Myocyte (in vitro differentiated cells): ENCODE measurements at regions not wholly inside any gene's neighbourhood (a gene's known extent, or its start where the extent isn't known, plus 50 kb on each side); places are given as distances from the start of the nearest gene placed in this dataset.

Experiments used
- DNase-seq: peaks from one replicate; pipeline ENCODE4 v3.0.0-alpha.2; 2012; ENCODE audit warnings: low read depth

- no peak for DNase-seq
Measured at GRCh38 chr5:114238771-114239313, 123.0 kb upstream of the KCNN2 start.

GRCh38 chr5:114243281-114243971 is 118.4 kb upstream of the KCNN2 start:
- no peak for DNase-seq

DNA sequence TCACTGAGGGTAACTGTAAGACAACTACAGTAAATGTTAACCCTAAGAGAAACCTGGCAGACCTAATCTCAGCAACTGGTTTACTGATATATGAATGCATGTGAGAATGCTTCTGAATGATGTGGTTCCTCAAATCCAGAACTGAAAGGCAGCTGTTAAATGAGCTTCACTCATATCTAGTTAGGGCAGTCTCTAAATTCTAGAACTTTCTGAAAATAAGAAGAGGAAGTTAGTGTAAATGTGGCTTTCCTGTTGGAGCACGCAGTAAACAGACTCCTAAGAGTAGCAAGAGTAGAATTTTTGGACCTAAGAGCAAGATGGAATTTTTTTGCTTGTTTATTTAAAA is 117.9 kb upstream of the KCNN2 start:
- no peak for DNase-seq

GRCh38 chr5:114249823-114250222 is 112.0 kb upstream of the KCNN2 start:
- no peak for DNase-seq

GRCh38 chr5:114250536-114250935 is 111.3 kb upstream of the KCNN2 start:
- no peak for DNase-seq

- DNase-seq, result no peak
Measured at GRCh38 chr5:114252226-114252625, 109.6 kb upstream of the KCNN2 start.

GRCh38 chr5:114255260-114255659 is 106.6 kb upstream of the KCNN2 start:
- DNase-seq, result no peak

DNA sequence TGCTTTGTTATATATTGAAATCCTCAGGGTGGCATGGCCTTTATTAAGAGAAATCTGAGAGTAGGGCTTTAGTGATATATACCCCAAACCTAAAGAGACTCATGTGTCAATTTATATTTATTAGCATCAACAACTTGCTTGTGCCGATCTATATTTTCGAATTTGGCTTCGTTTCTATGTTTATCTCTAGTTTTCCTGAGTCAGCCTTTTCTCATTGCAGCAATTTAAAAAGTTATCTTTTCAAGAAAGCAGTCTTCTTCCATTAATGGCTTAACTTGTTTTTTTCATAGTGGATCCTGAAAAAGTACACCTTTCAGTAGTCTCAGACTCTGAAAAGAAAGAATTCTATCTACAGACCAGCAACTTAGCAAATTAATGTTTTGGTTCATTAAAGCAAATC is 99.9 kb upstream of the KCNN2 start:
- no peak for DNase-seq

- DNase-seq, result no peak
Measured at GRCh38 chr5:114265432-114266060, 96.3 kb upstream of the KCNN2 start.

DNA sequence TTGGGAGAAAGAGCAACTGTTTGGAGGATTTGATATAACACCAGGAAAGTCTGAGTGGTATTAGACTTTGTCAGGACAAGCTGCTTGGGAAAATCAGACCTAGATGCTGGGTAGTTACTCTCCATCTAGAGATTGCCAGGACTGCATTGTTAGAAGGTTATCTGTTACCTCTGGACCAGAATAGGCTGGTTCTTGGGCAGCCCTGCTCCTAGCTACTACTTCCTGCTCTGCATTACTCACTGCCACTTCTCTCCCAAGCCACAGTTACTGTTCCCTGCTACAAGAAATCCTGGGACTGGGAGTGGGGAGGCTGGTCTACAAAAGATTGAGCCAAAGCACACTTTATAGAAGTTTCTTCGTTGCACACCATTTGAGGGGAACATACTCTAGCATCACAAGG is 95.5 kb upstream of the KCNN2 start:
- no peak for DNase-seq

- no peak for DNase-seq
Measured at GRCh38 chr5:114296191-114296590, 65.7 kb upstream of the KCNN2 start.

- no peak for DNase-seq
Measured at GRCh38 chr5:114297915-114298314, 64.0 kb upstream of the KCNN2 start.

DNA sequence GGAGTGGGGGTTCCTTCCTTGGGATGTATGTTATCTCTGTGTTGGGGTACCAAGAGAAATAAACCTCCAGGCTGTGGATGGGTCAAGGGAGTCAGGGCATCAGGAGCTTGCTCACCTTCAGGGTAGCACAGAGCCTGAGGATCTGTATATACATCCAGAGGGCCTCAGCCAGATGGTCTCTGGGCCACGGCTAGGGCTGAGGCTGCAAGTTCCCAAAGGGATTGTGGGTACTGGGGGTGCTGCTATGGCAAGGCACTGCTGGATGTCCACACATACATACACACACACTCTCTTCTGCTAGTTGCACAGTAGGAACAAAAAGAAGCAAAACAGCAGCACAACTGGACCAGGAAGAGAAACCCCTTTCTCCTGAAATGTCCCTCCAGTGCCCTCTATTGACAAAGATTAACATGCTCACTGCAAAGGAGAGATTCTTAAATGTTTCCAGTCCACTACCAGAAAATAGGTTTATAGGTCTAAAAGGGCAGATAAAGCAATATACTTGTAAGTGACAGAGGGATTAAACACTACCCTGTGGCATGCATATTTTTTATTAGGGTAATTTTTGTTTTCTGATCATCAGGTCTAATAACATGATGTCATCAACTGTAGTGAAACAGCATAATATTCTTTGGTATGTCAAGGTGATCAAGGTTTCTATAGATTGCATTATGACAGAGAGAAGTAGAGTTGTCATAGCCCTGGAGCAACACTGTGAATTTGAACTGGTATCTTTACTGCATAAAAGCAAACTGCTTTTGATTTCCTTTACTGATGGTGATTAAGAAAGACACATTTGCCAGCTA is 56.3 kb upstream of the KCNN2 start:
- DNase-seq, result no peak

GRCh38 chr5:114308017-114308416 is 53.9 kb upstream of the KCNN2 start:
- DNase-seq, result no peak

DNA sequence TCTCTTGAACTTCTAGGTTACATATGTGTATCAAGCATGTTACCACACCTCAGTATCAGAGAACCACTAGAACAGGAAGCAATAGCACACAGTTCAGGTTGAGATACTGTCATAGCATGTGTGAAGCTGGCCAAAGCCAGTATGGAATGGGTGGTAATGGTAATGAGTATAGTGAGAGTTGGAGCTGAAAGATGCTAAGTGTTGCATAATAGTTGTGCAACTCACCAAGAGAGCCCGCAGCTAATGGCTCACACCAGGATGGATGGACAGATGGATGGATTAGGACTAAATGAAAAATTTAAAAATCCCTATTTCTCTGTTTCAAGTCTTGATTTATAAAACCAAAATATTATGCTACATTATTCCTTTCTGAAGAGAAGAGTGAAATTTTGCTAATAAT is 53.4 kb upstream of the KCNN2 start:
- DNase-seq, result no peak

GRCh38 chr5:114310666-114311065 is 51.2 kb upstream of the KCNN2 start:
- no peak for DNase-seq

DNA sequence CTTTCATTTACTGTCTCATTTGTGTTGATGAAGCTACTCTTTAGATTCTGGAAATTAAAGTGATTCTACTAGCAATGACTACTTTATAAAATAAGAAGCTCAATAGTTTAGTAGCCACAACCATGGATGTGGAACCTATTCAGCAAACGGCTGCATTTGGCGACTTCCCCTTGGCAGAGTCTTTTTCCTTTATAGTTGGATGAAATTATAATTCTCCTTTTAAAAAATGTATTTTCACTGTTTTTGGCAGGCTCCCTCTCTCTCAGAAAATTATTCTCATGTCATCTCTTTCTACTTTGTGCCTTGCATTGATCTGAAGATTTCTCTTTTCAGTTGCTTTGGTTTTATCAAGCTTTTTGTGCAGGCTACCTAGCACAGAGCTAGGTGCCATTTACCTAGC is 50.6 kb upstream of the KCNN2 start:
- DNase-seq, result no peak

- DNase-seq, result no peak
Measured at GRCh38 chr5:114311968-114312367, 49.9 kb upstream of the KCNN2 start.
